Esophagus muscularis mucosa (tissue), 4 donors: ENCODE measurements at regions not wholly inside any gene's neighbourhood (a gene's known extent, or its start where the extent isn't known, plus 50 kb on each side); places are given as distances from the start of the nearest gene placed in this dataset.

Source experiments
- DNase-seq: peaks from one replicate; pipeline ENCODE4 v3.0.0-alpha.2; 2017; ENCODE audit errors: extremely low spot score
- H3K27ac ChIP-seq, 4 donors: fragments of 200-600 bp; sonication (generic); replicated peaks in 1 of 4; 1 replicate in 3 of 4; 2 replicates in 1 of 4; pipeline ENCODE4 v1.5.1; 2016 to 2019; ENCODE audit warnings: mild to moderate bottlenecking in 1 of 4
- H3K27me3 ChIP-seq, 4 donors: fragments of 200-600 bp; sonication (generic); one replicate each; pipeline versions ENCODE4 v1.5.1 to v1.6.0; 2016 to 2019
- H3K36me3 ChIP-seq, 4 donors: fragments of 200-600 bp; sonication (generic); one replicate each; pipeline ENCODE4 v1.5.1; 2016 to 2019
- H3K4me1 ChIP-seq, 4 donors: fragments of 200-600 bp; sonication (generic); one replicate each; pipeline ENCODE4 v1.5.1; 2016 to 2019
- H3K4me3 ChIP-seq, 4 donors: fragments of 200-600 bp; sonication (generic); 1 replicate in 2 of 4; 2 replicates in 2 of 4; pipeline ENCODE4 v1.5.1; 2016 to 2019; ENCODE audit warnings: mild to moderate bottlenecking in 4 of 4, moderate library complexity in 1 of 4
- H3K9me3 ChIP-seq, 4 donors: fragments of 200-600 bp; sonication (generic); 1 replicate in 3 of 4; 2 replicates in 1 of 4; pipeline ENCODE4 v1.5.1; 2016 to 2019
- CTCF ChIP-seq, 3 experiments: fragments of 200-600 bp in 2 of 3; fragments of 450-650 bp in 1 of 3; sonication (generic) in 2 of 3; IDR thresholded peaks; one replicate each; pipeline ENCODE4 v1.5.1; 2017 to 2019; ENCODE audit warnings: antibody characterized with exemption in 3 of 3, mild to moderate bottlenecking in 2 of 3, moderate library complexity in 1 of 3
- EP300 ChIP-seq: sonication (generic); formaldehyde crosslinking; IDR thresholded peaks from one replicate; pipeline ENCODE4 v1.6.1; 2017; ENCODE audit warnings: antibody characterized with exemption
- POLR2A ChIP-seq: fragments of 450-650 bp; IDR thresholded peaks from one replicate; pipeline ENCODE4 v1.6.1; 2017; ENCODE audit warnings: antibody characterized with exemption, moderate library complexity, mild to moderate bottlenecking, low read depth
- POLR2AphosphoS5 ChIP-seq, 2 donors: sonication (generic); formaldehyde crosslinking; IDR thresholded peaks; one replicate each; pipeline ENCODE4 v1.6.1; 2017; ENCODE audit warnings: antibody characterized with exemption in 2 of 2
- WGBS: methylation state at CpG from one replicate; pipeline ENCODE4 v1.1.5; 2018; 5-methylcytosine and 5-hydroxymethylcytosine counted together
- intact Hi-C: fragments of 100-400 bp; cut with DNase I; formaldehyde crosslinking; loops from one replicate; pipeline ENCODE4 v1.15.1; 2023

DNA sequence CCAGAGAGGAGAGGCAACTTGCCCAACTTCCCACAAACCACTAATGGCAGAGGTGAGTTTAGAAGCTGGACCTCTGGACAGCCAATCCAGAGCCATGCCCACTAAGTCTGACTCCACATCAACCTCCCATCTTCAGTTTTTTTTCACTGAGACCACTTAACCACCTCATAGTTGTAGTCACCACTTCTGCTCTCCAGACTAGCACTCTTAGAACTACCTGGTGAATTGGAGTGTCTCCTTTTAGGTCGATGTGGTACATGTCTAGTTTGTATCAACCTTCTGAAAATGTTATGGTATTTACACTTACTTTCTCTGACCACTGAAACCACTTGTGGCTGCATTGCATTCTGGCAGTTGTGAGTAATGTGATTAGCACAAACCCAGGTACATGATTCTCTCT is 743.6 kb upstream of the FANCL start:
- TF ChIP-seq CTCF (IDR thresholded peaks at IDR 0.05) (no peak), EP300 (no peak), POLR2AphosphoS5 (IDR thresholded peaks at IDR 0.05) (no peak), POLR2A (no peak)
- Histone ChIP-seq H3K36me3 (no peaks in the 10 kb centered on the region), H3K9me3 (no peaks in the 10 kb centered on the region), H3K27me3 (no peaks in the 10 kb centered on the region), H3K27ac (no peak overlapping the region), H3K4me1 (no peaks in the 10 kb centered on the region), H3K4me3 (no peak overlapping the region)
- no peak for DNase-seq
- intact Hi-C loops, result no loop called here
- 45% methylated on average over 1 of the region's 1 CpG for WGBS

DNA sequence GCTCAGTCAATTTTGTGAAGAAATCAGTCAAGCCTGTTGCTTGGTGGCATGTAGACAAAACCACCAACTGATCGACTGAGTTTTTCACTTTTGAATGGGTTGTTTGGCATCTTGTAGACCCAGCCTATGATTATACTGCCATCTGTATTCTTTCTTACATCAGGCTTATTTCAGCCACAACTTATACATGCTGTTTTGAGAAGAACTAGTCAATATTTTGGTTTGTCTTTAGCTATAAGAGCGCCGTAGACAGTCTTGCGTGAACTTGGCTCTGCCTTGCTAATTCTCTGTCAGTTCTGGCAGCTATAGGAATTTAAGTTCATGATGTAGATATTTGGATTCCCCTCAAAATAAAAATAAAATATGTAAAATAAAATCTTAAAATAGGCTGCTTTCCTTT is 742.0 kb upstream of the FANCL start:
- Histone ChIP-seq H3K27ac (no peak overlapping the region), H3K36me3 (no peaks in the 10 kb centered on the region), H3K4me1 (no peaks in the 10 kb centered on the region), H3K4me3 (no peak overlapping the region), H3K27me3 (no peaks in the 10 kb centered on the region), H3K9me3 (no peaks in the 10 kb centered on the region)
- 79% methylated on average over 4 of the region's 4 CpGs for WGBS
- no peak for TF ChIP-seq CTCF (IDR thresholded peaks at IDR 0.05)
- TF ChIP-seq POLR2AphosphoS5 (IDR thresholded peaks at IDR 0.05), result no peak
- no peak for TF ChIP-seq POLR2A
- no peak for TF ChIP-seq EP300
- DNase-seq, result no peak
- intact Hi-C loops, result no loop called here

DNA sequence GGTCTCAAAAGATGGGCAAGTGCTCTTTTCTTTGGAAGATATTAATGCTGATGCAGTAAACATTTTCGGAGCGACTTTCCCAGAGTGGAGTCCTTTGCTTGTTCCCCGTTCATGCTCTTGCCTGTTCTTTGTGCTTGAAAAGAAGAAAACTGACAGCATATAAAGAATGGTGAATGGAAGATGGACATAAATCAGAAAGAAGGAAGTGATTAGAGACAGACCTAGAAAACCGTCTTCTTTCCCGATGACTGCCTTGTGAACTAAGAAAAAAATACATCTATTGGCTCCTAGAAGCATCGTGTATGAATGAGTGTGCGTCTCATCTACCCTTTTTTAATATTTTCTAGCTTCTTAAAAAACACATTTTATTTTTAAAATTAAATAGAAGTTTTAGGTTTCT is 740.1 kb upstream of the FANCL start:
- Histone ChIP-seq H3K36me3 (no peaks in the 10 kb centered on the region), H3K4me3 (no peak overlapping the region), H3K4me1 (no peaks in the 10 kb centered on the region), H3K27ac (no peak overlapping the region), H3K9me3 (no peaks in the 10 kb centered on the region), H3K27me3 (no peaks in the 10 kb centered on the region)
- 84% methylated on average over 7 of the region's 7 CpGs for WGBS
- intact Hi-C loops, result no loop called here
- TF ChIP-seq EP300, result no peak
- no peak for TF ChIP-seq POLR2AphosphoS5 (IDR thresholded peaks at IDR 0.05)
- no peak for DNase-seq

DNA sequence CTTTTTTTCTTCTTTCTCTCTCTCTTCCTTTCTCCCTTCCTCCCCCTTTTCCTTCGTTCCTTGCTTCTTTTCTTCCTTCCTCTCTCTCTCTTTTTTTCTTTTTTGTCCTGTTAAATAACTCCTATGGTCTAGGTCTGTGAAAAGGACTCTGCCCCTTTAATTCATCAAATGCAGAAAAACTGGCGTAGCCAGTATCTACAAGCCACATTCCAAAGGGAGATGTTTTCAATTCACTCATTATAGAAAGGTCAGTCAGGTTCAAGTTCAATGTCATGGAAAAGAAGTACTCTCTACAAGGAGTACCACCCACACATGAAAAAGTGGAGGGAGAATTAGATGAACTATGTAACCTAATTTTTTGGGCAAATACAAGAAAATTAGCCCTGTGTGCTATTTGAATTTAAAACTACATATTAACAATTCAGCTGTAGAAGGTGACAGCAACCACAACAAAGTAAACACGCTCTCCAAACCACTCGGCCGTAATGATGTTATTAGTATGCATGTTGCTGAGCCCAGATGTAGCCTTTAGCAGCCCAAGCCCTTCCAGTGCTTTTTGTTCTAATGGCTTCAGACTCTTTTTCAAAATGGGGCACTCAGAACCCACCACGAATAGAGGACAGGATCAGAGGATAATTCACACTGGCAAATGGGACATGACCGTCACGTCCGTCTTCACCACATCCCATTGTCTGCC is 735.4 kb upstream of the FANCL start:
- WGBS, result 80% methylated on average over 9 of the region's 9 CpGs
- TF ChIP-seq CTCF (IDR thresholded peaks at IDR 0.05), result no peak
- Histone ChIP-seq H3K36me3 (no peaks in the 10 kb centered on the region), H3K27ac (no peak overlapping the region), H3K9me3 (no peaks in the 10 kb centered on the region), H3K4me1 (no peaks in the 10 kb centered on the region), H3K27me3 (no peaks in the 10 kb centered on the region), H3K4me3 (no peak overlapping the region)
- intact Hi-C loops, result no loop called here
- DNase-seq, result no peak

DNA sequence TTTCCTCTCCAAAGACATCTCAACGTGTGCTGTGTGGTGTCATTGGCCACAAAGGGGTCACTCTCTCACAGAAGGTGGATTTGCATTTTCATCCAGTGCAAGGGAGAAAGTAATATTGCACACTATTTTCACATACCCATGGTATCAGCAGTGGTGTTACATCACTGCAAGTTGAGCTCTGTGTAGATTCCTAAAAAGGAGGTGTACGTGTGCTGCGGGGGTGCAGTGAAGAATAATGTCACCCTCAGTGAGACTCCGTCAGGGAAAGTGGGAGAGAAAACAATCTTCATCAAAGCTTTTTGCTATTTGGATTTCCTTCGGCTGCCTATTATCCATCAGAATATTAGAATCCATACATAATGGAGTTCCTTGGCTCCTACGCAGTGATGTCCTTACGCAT is 733.8 kb upstream of the FANCL start:
- Histone ChIP-seq H3K4me1 (no peaks in the 10 kb centered on the region), H3K27ac (no peak overlapping the region), H3K9me3 (no peaks in the 10 kb centered on the region), H3K4me3 (no peak overlapping the region), H3K27me3 (no peaks in the 10 kb centered on the region), H3K36me3 (no peaks in the 10 kb centered on the region)
- TF ChIP-seq POLR2A (no peak), CTCF (IDR thresholded peaks at IDR 0.05) (no peak), EP300 (no peak), POLR2AphosphoS5 (IDR thresholded peaks at IDR 0.05) (no peak)
- intact Hi-C loops, result no loop called here
- no peak for DNase-seq
- 85% methylated on average over 7 of the region's 7 CpGs for WGBS
